ENCODE measurements at regions not wholly inside any gene's neighbourhood (a gene's known extent, or its start where the extent isn't known, plus 50 kb on each side); places are given as distances from the start of the nearest gene placed in this dataset.

DNA sequence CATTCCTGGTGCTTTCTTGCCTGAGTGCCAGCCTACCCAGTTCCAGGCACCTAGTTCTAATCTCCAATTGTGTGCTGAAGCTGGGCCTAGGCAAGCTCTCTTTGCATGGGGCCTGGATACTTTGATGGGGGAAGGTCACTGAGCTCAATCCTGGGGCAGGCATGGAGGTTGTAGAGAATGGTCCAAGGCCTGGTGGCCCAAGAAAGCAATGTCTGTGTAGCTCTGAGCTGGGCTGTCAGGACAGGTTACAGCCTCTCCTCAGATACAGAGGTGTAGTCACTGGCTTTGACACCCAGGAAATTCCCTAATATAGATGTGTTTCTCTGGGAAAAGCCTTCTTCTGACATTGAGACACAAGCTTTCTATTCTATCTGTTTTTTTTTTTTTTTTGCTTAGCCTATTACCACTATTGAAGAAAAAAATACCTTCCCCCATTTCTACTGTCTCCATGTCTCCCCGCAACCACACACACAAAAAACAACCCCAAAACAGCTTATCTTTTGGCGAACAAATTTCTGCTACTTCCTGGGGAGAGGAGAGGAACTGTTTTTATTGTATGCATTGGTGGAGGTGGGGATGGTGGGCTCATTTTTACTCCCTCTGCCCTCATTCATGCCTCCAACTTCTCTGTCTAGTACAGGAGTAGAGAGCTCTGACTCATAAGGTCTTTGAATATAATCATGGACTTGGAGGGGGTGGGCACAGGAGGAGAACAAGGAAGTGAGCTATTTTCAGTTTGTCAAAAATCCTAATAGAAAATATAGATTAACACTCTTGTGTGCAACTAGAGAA is 66.7 kb upstream of the DHX15 start:
- no peak for TF ChIP-seq POLR2AphosphoS5 (IDR thresholded peaks at IDR 0.05; ENCODE audit: low read depth, low read length)
- TF ChIP-seq, protein P1, sequence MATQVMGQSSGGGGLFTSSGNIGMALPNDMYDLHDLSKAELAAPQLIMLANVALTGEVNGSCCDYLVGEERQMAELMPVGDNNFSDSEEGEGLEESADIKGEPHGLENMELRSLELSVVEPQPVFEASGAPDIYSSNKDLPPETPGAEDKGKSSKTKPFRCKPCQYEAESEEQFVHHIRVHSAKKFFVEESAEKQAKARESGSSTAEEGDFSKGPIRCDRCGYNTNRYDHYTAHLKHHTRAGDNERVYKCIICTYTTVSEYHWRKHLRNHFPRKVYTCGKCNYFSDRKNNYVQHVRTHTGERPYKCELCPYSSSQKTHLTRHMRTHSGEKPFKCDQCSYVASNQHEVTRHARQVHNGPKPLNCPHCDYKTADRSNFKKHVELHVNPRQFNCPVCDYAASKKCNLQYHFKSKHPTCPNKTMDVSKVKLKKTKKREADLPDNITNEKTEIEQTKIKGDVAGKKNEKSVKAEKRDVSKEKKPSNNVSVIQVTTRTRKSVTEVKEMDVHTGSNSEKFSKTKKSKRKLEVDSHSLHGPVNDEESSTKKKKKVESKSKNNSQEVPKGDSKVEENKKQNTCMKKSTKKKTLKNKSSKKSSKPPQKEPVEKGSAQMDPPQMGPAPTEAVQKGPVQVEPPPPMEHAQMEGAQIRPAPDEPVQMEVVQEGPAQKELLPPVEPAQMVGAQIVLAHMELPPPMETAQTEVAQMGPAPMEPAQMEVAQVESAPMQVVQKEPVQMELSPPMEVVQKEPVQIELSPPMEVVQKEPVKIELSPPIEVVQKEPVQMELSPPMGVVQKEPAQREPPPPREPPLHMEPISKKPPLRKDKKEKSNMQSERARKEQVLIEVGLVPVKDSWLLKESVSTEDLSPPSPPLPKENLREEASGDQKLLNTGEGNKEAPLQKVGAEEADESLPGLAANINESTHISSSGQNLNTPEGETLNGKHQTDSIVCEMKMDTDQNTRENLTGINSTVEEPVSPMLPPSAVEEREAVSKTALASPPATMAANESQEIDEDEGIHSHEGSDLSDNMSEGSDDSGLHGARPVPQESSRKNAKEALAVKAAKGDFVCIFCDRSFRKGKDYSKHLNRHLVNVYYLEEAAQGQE (IDR thresholded peaks at IDR 0.05; ENCODE audit: insufficient read depth in 1 of 2, low read depth in 2 of 2, low read length in 2 of 2), result no peak

All from PFSK-1 (cell line).